ENCODE measurements at regions not wholly inside any gene's neighbourhood (a gene's known extent, or its start where the extent isn't known, plus 50 kb on each side); places are given as distances from the start of the nearest gene placed in this dataset.
A peak's percentile ranks its signal among the peaks of the same experiment; 100 is the strongest.

DNA sequence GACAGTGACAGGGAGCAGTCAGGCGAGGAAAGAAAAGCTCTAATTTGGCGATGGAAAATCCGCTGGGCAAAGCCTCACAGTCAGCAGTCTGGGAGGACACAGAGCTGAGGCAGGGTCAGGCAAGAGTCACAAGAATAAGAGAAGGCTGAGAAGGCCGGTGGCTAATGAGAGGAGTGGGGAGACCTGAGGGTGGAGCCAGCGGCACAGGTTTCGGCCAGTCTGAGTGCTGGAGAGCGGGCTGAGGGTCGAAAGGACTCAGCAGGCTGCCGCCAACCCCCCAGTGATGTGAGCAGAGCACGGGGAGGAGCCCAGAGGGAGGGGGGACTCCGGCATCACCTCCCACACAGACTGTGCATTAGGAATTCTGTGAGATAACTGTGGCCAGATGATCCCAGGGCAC is 500.6 kb upstream of the MYT1L start:
- Histone ChIP-seq H3K27me3 (ENCODE audit: insufficient read depth in 3 of 3, low read length in 2 of 3) (no peaks in the 10 kb centered on the region), H3K4me3 (no peak overlapping the region), H3K27ac (no peak overlapping the region), H3K36me3 (ENCODE audit: insufficient read depth in 1 of 2, low read depth in 1 of 2) (no peaks in the 10 kb centered on the region), H3K4me1 (no peaks in the 10 kb centered on the region), H3K9me3 (no peaks in the 10 kb centered on the region)
- ATAC-seq, result no peak
- no peak for DNase-seq
- intact Hi-C loops (cut with DNase I), result loop anchor here in 1 of 2 donors (10.0 kb wide), 1 partner anchor 473 kb away; no protein-coding TSS in a partner anchor
- TF ChIP-seq, protein P1, sequence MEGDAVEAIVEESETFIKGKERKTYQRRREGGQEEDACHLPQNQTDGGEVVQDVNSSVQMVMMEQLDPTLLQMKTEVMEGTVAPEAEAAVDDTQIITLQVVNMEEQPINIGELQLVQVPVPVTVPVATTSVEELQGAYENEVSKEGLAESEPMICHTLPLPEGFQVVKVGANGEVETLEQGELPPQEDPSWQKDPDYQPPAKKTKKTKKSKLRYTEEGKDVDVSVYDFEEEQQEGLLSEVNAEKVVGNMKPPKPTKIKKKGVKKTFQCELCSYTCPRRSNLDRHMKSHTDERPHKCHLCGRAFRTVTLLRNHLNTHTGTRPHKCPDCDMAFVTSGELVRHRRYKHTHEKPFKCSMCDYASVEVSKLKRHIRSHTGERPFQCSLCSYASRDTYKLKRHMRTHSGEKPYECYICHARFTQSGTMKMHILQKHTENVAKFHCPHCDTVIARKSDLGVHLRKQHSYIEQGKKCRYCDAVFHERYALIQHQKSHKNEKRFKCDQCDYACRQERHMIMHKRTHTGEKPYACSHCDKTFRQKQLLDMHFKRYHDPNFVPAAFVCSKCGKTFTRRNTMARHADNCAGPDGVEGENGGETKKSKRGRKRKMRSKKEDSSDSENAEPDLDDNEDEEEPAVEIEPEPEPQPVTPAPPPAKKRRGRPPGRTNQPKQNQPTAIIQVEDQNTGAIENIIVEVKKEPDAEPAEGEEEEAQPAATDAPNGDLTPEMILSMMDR (IDR thresholded peaks at IDR 0.05), result no peak
- 57 to 70% (median 67%) methylated on average over 10 to 11 of the region's 11 CpGs for WGBS, 3 donors

DNA sequence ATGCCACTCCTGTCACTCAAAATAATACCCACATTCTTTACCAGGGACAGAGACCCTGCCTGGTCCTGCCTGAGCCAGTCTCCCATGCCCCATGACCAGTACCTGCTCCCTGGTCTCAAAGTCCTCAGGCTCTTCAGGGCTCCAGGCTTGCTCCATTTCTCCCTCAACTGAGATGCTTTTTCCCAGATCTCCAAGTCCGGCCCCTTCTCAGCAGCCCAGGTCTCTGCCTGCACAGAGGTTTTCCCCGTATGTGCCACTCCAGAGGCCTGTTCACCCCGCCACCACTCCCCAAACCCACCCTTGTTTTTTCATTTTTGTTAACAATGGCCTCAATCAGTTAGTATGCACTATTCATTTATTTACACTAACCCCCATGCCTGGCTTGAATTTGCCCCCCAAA is 499.5 kb upstream of the MYT1L start:
- 92 to 99% (median 96%) methylated on average over 3 of the region's 3 CpGs for WGBS, 3 donors
- H3K4me1 ChIP-seq, result no peaks in the 10 kb centered on the region

DNA sequence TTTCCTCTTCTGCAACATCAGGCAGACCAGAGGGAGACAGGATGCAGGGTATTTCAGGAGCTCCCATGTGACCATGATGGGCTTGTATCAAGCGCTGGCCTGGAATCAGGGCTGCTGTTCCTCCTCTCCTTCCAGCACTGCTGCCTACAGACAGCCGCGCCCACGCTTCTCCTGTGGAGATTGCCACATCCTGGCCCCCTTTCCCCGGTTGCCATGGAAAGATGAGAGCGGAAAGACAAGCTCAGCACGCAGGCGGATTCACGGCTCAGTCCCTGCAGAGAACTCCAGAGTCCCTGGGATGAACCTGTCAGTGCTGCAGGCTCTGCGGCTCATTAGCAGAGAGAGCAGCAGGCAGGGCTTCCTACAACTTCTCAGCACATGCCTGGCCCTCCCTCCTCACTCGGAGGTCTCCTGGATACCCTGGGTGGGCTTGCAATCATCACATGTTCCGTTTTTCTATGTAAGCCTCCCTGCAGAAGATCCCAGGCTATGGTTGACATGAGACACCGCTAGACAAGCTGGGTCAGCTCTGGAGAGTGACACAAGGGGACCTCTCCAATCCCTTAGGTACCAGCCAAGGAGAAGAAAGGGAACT is 497.8 kb upstream of the MYT1L start:
- TF ChIP-seq, protein P1 (IDR thresholded peaks at IDR 0.05), result no peak
- H3K36me3 ChIP-seq (ENCODE audit: insufficient read depth in 1 of 2, low read depth in 1 of 2), result no peaks in the 10 kb centered on the region
- ATAC-seq (no peak), DNase-seq (peak; percentile 39 to 68)
- no peak overlapping the region for H3K4me3 ChIP-seq
- H3K9me3 ChIP-seq, result no peaks in the 10 kb centered on the region
- WGBS, 3 donors, result 40 to 53% (median 52%) methylated on average over 13 of the region's 13 CpGs
- H3K27me3 ChIP-seq (ENCODE audit: insufficient read depth in 3 of 3, low read length in 2 of 3), result no peaks in the 10 kb centered on the region
- intact Hi-C loops (cut with DNase I), result no loop called here
- H3K4me1 ChIP-seq, result no peaks in the 10 kb centered on the region
- H3K27ac ChIP-seq, result no peak overlapping the region

More for the DNA sequence above, 499.5 kb upstream of the MYT1L start:
- TF ChIP-seq, protein P1 (IDR thresholded peaks at IDR 0.05), result no peak
- intact Hi-C loops (cut with DNase I), result loop anchor here in 1 of 2 donors (10.0 kb wide), 1 partner anchor 474 kb away; no protein-coding TSS in a partner anchor
- Histone ChIP-seq H3K9me3 (no peaks in the 10 kb centered on the region), H3K36me3 (ENCODE audit: insufficient read depth in 1 of 2, low read depth in 1 of 2) (no peaks in the 10 kb centered on the region), H3K4me3 (no peak overlapping the region), H3K27ac (no peak overlapping the region), H3K27me3 (ENCODE audit: insufficient read depth in 3 of 3, low read length in 2 of 3) (no peaks in the 10 kb centered on the region)
- ATAC-seq, result no peak
- DNase-seq, result no peak

DNA sequence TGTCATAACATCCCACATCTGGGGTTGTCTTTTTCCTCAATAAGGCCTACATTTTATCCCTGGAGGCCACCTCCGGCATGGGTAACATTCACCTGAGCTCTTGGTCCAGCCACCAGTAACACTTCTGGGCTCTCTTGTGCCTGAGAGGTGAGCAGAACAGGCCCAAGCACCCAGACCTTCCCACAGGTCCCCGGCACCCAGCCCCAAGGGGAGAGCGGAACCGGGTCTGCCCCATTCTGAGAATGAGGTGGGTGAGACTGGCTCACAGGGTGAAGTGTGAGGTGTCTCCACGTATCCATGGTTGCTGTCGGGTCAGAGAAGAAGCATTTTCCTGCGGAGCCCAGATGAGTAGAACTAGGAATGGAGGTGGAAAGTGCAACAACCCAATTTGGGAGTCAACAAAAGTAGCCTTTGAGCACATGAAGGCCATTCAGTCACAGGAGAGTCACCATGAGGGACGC is 496.7 kb upstream of the MYT1L start:
- Histone ChIP-seq H3K9me3 (no peaks in the 10 kb centered on the region), H3K27me3 (ENCODE audit: insufficient read depth in 3 of 3, low read length in 2 of 3) (no peaks in the 10 kb centered on the region), H3K4me3 (no peak overlapping the region), H3K4me1 (no peaks in the 10 kb centered on the region), H3K27ac (no peak overlapping the region), H3K36me3 (ENCODE audit: insufficient read depth in 1 of 2, low read depth in 1 of 2) (no peaks in the 10 kb centered on the region)
- DNase-seq (no peak), ATAC-seq (no peak)
- TF ChIP-seq, protein P1 (IDR thresholded peaks at IDR 0.05), result no peak
- intact Hi-C loops (cut with DNase I), result no loop called here
- WGBS, 3 donors, result 90 to 96% (median 93%) methylated on average over 8 of the region's 8 CpGs
